Liver (tissue), 8 donors: ENCODE measurements at regions not wholly inside any gene's neighbourhood (a gene's known extent, or its start where the extent isn't known, plus 50 kb on each side); places are given as distances from the start of the nearest gene placed in this dataset.

Source experiments
- DNase-seq: peaks from one replicate; pipeline ENCODE4 v3.0.0-alpha.2; 2017; ENCODE audit warnings: low spot score
- H3K27ac ChIP-seq, 2 donors: one replicate each; pipeline ENCODE4 v1.7.0; 2013; ENCODE audit warnings: inconsistent platforms in 2 of 2, low read length in 2 of 2, control low read depth in 1 of 2, low read depth in 1 of 2, mild to moderate bottlenecking in 1 of 2
- H3K27me3 ChIP-seq, 4 donors: one replicate each; pipeline versions ENCODE4 v1.6.1 to v1.7.0; 2013; ENCODE audit warnings: low read length in 3 of 4, inconsistent platforms in 1 of 4, mild to moderate bottlenecking in 1 of 4, moderate library complexity in 1 of 4; ENCODE audit not compliant: control insufficient read depth in 4 of 4, insufficient read depth in 4 of 4
- H3K36me3 ChIP-seq, 4 donors: one replicate each; pipeline versions ENCODE4 v1.6.1 to v1.7.0; 2013; ENCODE audit warnings: low read length in 3 of 4, mild to moderate bottlenecking in 3 of 4, low read depth in 1 of 4, moderate library complexity in 1 of 4; ENCODE audit not compliant: control insufficient read depth in 4 of 4, insufficient read depth in 3 of 4
- H3K4me1 ChIP-seq, 4 donors: one replicate each; pipeline versions ENCODE4 v1.6.1 to v1.7.0; 2013; ENCODE audit warnings: low read length in 3 of 4, mild to moderate bottlenecking in 3 of 4, moderate library complexity in 1 of 4; ENCODE audit not compliant: control insufficient read depth in 4 of 4, insufficient read depth in 4 of 4
- H3K4me3 ChIP-seq, 3 donors: one replicate each; pipeline versions ENCODE4 v1.6.1 to v1.7.0; 2013; ENCODE audit warnings: low read length in 3 of 3, control low read depth in 1 of 3, low read depth in 1 of 3, mild to moderate bottlenecking in 1 of 3
- H3K9ac ChIP-seq, 2 donors: one replicate each; pipeline ENCODE4 v1.7.0; 2013; ENCODE audit warnings: low read length in 2 of 2, mild to moderate bottlenecking in 2 of 2, moderate library complexity in 2 of 2, control low read depth in 1 of 2, low read depth in 1 of 2
- H3K9me3 ChIP-seq, 4 donors: one replicate each; pipeline versions ENCODE4 v1.6.1 to v1.7.0; 2013; ENCODE audit warnings: low read length in 3 of 4; ENCODE audit not compliant: control insufficient read depth in 4 of 4
- ATF3 ChIP-seq: IDR thresholded peaks from 2 replicates; pipeline ENCODE4 v1.6.1; 2016; ENCODE audit warnings: antibody characterized with exemption
- EGR1 ChIP-seq, 2 donors: IDR thresholded peaks; 2 replicates each; pipeline ENCODE4 v1.6.1; 2016 to 2018; ENCODE audit warnings: antibody characterized with exemption in 2 of 2, low read depth in 2 of 2
- FOXA1 ChIP-seq: IDR thresholded peaks from 2 replicates; pipeline ENCODE4 v1.6.1; 2016; ENCODE audit warnings: antibody characterized with exemption
- FOXA2 ChIP-seq: IDR thresholded peaks from 2 replicates; pipeline ENCODE4 v1.6.1; 2016; ENCODE audit warnings: antibody characterized with exemption
- GABPA ChIP-seq, 2 donors: IDR thresholded peaks in 1 of 2; conservative IDR thresholded peaks in 1 of 2; 2 replicates each; pipeline ENCODE4 v1.6.1; 2016; ENCODE audit warnings: antibody characterized with exemption in 2 of 2, mild to moderate bottlenecking in 1 of 2, moderate library complexity in 1 of 2
- HNF4A ChIP-seq, 2 donors: conservative IDR thresholded peaks; 2 replicates each; pipeline ENCODE4 v1.6.1; 2016; ENCODE audit warnings: antibody characterized with exemption in 2 of 2, mild to moderate bottlenecking in 2 of 2
- HNF4G ChIP-seq: IDR thresholded peaks from 2 replicates; pipeline ENCODE4 v1.6.1; 2016; ENCODE audit warnings: antibody characterized with exemption
- JUND ChIP-seq, 2 donors: IDR thresholded peaks; 2 replicates each; pipeline ENCODE4 v1.6.1; 2016; ENCODE audit warnings: antibody characterized with exemption in 2 of 2
- NR2F2 ChIP-seq: IDR thresholded peaks from 2 replicates; pipeline ENCODE4 v1.6.1; 2016; ENCODE audit warnings: antibody characterized with exemption
- RAD21 ChIP-seq, 2 donors: IDR thresholded peaks; 2 replicates each; pipeline ENCODE4 v1.6.1; 2016; ENCODE audit warnings: antibody characterized with exemption in 2 of 2, mild to moderate bottlenecking in 2 of 2
- RXRA ChIP-seq, 2 donors: IDR thresholded peaks; 2 replicates each; pipeline ENCODE4 v1.6.1; 2017 to 2018; ENCODE audit warnings: antibody characterized with exemption in 2 of 2, mild to moderate bottlenecking in 1 of 2
- SP1 ChIP-seq: IDR thresholded peaks from 2 replicates; pipeline ENCODE4 v1.6.1; 2018; ENCODE audit warnings: antibody characterized with exemption, mild to moderate bottlenecking
- TAF1 ChIP-seq: conservative IDR thresholded peaks from 2 replicates; pipeline ENCODE4 v1.6.1; 2016; ENCODE audit warnings: antibody characterized with exemption, mild to moderate bottlenecking
- YY1 ChIP-seq: IDR thresholded peaks from 2 replicates; pipeline ENCODE4 v1.6.1; 2016; ENCODE audit warnings: antibody characterized with exemption, mild to moderate bottlenecking
- ZBTB33 ChIP-seq: IDR thresholded peaks from 2 replicates; pipeline ENCODE4 v1.6.1; 2016; ENCODE audit warnings: antibody characterized with exemption
- WGBS: extraction: QIAGEN DNeasy Blood & Tissue Kit; methylation state at CpG from one replicate; pipeline ENCODE4 v1.1.7; 2013; 5-methylcytosine and 5-hydroxymethylcytosine counted together
- TF ChIP-seq, protein P1 (sequence below): IDR thresholded peaks from 2 replicates; pipeline ENCODE4 v1.6.1; 2016; ENCODE audit warnings: antibody characterized with exemption
- TF ChIP-seq, protein P2 (sequence below): IDR thresholded peaks from 2 replicates; pipeline ENCODE4 v1.6.1; 2016; ENCODE audit warnings: antibody characterized with exemption, mild to moderate bottlenecking
- TF ChIP-seq, protein P3 (sequence below): fragments of 150-350 bp; IDR thresholded peaks from 2 replicates; pipeline ENCODE4 v1.5.1; 2017; ENCODE audit warnings: improper control_type of control experiment, low read depth, low read length; ENCODE audit not compliant: missing input control
- donor health status: healthy.
- donor health status: healthy.
- donor health status: healthy.
- donor health status: healthy.
- donor health status: healthy.

DNA sequence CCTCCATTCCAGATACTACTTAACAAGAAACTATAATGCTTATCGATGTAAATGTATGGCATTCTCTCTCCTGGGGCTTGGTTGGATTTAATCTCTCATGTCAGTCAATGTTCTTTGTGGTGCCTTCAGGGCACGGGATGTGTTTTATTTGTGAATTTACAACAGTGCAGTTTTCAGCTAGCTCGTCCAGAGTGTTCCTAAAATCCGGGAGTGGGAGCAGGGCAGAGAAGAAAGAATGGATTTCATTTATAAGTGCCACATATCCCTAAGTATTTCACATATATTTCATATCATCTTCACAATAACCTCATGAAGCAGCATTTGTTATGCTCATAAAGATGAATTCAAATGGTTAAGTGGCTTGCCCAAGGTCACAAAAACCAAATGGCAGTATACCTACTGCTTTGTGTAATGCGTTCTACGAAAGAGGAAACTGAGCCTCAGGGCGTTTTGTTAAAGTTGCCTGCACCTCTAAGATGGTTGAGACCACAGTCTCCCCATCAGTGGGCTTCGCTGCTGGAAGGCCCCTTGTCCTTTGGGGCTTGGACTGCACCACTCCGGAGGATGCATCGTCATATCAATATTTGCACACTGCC lies 134.7 kb upstream of the MGAT5 start:
- H3K9ac ChIP-seq = no peak overlapping the region
- 30% methylated on average over 10 of the region's 10 CpGs for WGBS
- peaks cover 5 to 27% (median 20%) of the 10 kb centered on the region in 4 donors for H3K4me1 ChIP-seq
- H3K36me3 ChIP-seq = no peaks in the 10 kb centered on the region
- no peak for DNase-seq
- H3K4me3 ChIP-seq = peak overlapping the region in 1 of 3 donors; percentile 93
- peak overlapping the region; percentile 64 to 73 for H3K27ac ChIP-seq
- H3K9me3 ChIP-seq = no peaks in the 10 kb centered on the region
- no peaks in the 10 kb centered on the region for H3K27me3 ChIP-seq
- no peak for TF ChIP-seq TAF1
- no peak for TF ChIP-seq SP1
- TF ChIP-seq ATF3 = no peak
- no peak for TF ChIP-seq FOXA1
- no peak for TF ChIP-seq FOXA2
- TF ChIP-seq YY1 = no peak
- no peak for TF ChIP-seq HNF4A (conservative IDR thresholded peaks at IDR 0.05)
- TF ChIP-seq JUND (IDR thresholded peaks at IDR 0.05) = no peak

- Histone ChIP-seq H3K9ac (peak overlapping the region; percentile 6 to 40), H3K27ac (peak overlapping the region; percentile 73 to 92), H3K36me3 (no peaks in the 10 kb centered on the region), H3K27me3 (no peaks in the 10 kb centered on the region), H3K9me3 (no peaks in the 10 kb centered on the region), H3K4me3 (peak overlapping the region; percentile 61 to 93 (median 87)), H3K4me1 (peaks cover 7 to 31% (median 25%) of the 10 kb centered on the region in 4 donors)
- under 1% methylated on average over 81 of the region's 81 CpGs for WGBS
- DNase-seq = peak; percentile 72
- TF ChIP-seq, protein P1, sequence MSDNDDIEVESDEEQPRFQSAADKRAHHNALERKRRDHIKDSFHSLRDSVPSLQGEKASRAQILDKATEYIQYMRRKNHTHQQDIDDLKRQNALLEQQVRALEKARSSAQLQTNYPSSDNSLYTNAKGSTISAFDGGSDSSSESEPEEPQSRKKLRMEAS = peak; percentile 48
- TF ChIP-seq RAD21 (IDR thresholded peaks at IDR 0.05) (peak; percentile 58 to 67), ZBTB33 (peak; percentile 67), YY1 (peak; percentile 71), GABPA (IDR thresholded peaks at IDR 0.05 in 1 of 2, conservative IDR thresholded peaks at IDR 0.05 in 1 of 2) (no peak), TAF1 (peak; percentile 28), RXRA (IDR thresholded peaks at IDR 0.05) (peak; percentile 35 to 47), HNF4G (peak; percentile 25), NR2F2 (no peak), EGR1 (IDR thresholded peaks at IDR 0.05; ENCODE audit: low read depth in 2 of 2) (peak; percentile 28 to 85), FOXA1 (peak; percentile 18), JUND (IDR thresholded peaks at IDR 0.05) (peak in 1 of 2 donors; percentile 27), HNF4A (conservative IDR thresholded peaks at IDR 0.05) (peak; percentile 62 to 67), FOXA2 (no peak), ATF3 (no peak), SP1 (peak; percentile 65)
- TF ChIP-seq, protein P2, sequence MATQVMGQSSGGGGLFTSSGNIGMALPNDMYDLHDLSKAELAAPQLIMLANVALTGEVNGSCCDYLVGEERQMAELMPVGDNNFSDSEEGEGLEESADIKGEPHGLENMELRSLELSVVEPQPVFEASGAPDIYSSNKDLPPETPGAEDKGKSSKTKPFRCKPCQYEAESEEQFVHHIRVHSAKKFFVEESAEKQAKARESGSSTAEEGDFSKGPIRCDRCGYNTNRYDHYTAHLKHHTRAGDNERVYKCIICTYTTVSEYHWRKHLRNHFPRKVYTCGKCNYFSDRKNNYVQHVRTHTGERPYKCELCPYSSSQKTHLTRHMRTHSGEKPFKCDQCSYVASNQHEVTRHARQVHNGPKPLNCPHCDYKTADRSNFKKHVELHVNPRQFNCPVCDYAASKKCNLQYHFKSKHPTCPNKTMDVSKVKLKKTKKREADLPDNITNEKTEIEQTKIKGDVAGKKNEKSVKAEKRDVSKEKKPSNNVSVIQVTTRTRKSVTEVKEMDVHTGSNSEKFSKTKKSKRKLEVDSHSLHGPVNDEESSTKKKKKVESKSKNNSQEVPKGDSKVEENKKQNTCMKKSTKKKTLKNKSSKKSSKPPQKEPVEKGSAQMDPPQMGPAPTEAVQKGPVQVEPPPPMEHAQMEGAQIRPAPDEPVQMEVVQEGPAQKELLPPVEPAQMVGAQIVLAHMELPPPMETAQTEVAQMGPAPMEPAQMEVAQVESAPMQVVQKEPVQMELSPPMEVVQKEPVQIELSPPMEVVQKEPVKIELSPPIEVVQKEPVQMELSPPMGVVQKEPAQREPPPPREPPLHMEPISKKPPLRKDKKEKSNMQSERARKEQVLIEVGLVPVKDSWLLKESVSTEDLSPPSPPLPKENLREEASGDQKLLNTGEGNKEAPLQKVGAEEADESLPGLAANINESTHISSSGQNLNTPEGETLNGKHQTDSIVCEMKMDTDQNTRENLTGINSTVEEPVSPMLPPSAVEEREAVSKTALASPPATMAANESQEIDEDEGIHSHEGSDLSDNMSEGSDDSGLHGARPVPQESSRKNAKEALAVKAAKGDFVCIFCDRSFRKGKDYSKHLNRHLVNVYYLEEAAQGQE = peak; percentile 81
- TF ChIP-seq, protein P3, sequence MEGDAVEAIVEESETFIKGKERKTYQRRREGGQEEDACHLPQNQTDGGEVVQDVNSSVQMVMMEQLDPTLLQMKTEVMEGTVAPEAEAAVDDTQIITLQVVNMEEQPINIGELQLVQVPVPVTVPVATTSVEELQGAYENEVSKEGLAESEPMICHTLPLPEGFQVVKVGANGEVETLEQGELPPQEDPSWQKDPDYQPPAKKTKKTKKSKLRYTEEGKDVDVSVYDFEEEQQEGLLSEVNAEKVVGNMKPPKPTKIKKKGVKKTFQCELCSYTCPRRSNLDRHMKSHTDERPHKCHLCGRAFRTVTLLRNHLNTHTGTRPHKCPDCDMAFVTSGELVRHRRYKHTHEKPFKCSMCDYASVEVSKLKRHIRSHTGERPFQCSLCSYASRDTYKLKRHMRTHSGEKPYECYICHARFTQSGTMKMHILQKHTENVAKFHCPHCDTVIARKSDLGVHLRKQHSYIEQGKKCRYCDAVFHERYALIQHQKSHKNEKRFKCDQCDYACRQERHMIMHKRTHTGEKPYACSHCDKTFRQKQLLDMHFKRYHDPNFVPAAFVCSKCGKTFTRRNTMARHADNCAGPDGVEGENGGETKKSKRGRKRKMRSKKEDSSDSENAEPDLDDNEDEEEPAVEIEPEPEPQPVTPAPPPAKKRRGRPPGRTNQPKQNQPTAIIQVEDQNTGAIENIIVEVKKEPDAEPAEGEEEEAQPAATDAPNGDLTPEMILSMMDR = no peak
Observed at GRCh38 chr2:134119713-134120405, 134.0 kb upstream of the MGAT5 start.
